NCI-H2029 (cell line): ENCODE measurements at regions not wholly inside any gene's neighbourhood (a gene's known extent, or its start where the extent isn't known, plus 50 kb on each side); places are given as distances from the start of the nearest gene placed in this dataset.
"Not testable (repeated sequence)": the region's sequence is repeated elsewhere in the genome, so short reads cannot be mapped to it uniquely, and the experiment has no call there.

ENCODE experiments used
- DNase-seq: peaks from one replicate; lab custom pipeline; 2025; lab: John Stamatoyannopoulos, UW

DNA sequence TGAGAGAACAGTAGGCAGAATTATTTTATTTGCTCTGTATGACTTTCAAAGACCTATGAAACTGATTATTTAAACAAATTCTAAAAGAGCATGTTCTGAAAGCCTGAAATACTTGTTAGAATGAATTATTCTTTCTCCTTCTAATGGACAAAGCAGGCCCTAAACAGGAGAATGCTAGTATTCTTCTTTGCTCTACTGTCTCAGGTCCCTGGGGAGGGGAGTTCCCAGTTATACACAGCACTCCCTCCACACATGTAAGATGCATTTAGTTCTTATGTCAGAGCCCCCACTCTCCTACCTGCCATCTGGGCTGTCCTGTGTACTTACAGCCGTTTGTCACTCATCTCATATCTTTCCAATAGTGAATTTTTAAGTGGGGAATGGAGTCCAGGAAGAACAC, 633.5 kb upstream of the ANKRD30A start:
- no peak for DNase-seq

DNA sequence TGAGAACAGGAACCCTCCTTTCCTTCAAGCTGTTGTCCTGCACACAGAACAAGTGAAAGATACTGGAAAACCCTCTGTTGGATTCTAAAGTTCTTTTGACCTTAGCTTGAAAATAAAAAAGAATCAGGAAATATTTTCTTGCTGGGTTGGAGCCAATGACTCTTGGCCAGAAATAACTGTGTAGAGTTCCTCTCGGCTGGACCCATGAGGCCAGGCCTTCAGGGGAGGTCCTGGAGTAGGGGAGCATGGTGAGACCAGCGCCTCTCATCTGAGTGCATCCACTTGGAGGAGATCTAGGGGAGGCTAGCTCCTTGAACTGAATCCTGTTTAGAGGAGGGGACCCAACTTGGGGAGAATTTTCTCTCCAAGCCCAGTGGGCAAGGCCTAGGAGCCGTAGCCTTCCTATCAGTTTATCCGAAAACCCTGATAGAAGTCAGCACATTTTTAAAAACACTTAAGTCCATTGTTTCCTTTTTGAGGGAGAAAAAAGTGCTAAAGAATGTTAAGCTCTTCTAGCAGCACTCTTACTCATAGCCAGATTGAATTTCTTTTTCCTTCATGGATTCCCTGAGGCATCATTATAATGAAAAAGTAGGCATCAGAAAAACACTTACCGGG, 635.7 kb upstream of the ANKRD30A start:
- no peak for DNase-seq

DNA sequence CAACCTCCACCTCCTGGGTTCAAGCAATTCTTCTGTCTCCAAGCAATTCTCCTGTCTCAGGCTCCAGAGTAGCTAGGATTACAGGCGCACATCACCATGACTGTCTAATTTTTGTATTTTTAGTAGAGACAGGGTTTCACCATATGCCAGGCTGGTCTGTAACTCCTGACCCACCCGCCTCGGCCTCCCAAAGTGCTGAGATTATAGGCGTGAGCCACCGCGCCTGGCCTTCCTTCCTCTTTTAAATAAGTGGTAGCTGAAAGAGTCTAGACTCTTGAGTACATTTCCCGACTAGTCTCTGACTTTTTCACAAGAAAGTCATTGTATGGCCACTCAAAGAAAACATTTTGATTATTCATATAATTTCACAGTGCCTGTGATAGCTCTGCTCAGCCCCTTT, 636.2 kb upstream of the ANKRD30A start:
- DNase-seq, result no peak

DNA sequence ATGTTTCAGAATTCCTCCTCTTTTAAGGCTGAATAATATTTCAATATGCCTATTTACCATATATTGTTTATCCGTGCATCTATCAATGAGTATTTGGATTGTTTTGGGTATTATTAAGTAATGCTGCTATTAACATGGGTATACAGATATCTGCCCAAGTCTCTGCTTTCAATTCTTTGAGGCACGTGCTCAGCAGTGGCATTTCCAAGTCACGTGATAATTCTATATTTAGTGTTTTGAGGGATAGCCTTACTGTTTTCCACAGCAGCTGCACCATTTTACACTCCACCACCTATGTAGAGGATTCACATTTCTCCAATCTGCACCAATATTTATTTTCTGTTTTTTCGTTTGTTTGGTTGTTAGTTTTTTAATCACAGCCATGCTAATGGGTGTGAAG, 636.8 kb upstream of the ANKRD30A start:
- no peak for DNase-seq

DNA sequence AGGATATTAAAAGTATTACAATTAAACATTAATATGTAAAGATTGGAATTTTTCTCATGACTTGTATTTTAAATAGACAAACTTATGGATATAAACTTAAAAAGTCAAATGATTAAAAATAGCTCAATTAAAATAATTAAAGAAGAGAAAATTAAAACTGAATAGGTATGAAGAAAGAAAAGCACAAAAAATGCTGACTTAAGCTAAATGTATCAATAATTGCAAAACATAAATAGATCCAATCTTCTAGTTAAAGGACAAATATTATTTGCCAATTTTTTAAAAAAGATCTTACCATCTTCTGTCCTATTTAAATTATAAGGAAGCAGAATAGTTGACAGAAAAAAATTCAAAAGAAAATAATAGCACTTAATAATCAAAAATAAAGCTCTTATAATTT, 646.3 kb upstream of the ANKRD30A start:
- no peak for DNase-seq

DNA sequence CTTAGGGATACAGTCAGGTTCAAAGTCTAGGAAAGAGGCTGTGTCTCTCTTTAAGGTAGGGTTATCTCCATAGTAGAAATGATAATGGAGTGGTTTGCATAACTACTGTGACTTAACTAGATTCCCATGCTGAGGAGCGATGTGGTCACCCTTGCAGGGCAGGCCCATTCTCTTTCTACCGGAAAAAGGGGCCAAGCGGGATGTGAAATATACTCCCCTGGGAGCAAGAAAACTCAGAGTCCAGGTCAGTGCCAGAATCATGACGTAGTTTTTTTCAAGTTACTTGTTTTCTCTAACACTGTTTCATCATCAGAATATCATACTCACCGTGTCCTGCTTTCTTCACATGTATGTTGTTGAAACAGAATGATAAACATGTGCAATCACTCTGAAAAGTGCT, 649.0 kb upstream of the ANKRD30A start:
- no peak for DNase-seq

DNA sequence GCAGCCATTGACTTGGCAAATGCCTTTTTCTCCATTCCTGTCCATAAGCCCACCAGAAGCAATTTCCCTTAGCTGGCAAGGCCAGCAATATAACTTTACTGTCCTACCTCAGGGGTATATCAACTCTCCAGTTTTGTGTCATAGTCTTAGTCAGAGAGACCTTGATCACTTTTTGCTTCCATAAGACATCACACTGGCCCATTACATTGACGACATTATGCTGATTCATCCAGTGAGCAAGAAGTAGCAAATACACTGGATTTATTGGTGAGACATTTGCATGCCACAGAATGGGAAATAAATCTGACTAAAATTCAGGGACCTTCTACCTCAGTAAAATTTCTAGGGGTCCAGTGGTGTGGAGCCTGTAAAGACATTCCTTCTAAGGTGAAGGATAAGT, 649.7 kb upstream of the ANKRD30A start:
- DNase-seq, result no peak

DNA sequence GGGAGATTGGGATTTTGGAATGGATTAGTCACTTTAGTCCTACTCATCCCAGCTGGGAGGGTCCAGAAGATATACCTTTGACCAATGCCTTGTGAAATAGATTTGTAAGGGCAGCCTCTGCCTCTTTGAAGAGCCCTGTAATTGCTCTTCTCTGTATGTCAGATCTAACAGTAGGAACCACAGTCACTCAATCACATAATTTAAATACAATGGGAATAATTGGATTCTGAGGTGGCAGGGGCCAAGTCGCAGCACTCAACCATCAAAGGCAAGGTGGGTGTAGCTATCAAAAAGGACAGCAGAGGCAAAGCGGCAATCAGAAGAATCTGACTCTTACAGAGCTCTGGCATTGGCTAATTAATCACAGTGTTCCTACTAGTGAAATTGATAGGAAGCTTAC, 650.9 kb upstream of the ANKRD30A start:
- no peak for DNase-seq

DNA sequence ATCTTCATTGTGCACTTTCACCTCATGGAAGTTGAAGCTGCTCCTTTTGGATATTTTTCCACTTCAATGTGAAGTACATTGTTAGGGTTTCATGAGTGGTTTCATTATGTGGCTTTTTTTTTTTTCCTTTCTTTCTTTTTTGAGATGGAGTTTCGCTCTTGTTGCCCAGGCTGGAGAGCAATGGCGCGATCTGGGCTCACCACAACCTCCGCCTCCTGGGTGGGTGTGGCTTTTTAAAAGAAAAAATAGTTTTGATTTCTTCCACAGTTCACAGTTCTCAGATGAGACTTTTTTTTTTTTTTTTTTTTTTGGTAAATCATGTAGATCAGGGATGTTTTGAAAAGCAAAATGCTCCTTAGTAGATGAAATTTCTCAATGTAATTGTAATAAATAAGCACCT, 652.3 kb upstream of the ANKRD30A start:
- no peak for DNase-seq

DNA sequence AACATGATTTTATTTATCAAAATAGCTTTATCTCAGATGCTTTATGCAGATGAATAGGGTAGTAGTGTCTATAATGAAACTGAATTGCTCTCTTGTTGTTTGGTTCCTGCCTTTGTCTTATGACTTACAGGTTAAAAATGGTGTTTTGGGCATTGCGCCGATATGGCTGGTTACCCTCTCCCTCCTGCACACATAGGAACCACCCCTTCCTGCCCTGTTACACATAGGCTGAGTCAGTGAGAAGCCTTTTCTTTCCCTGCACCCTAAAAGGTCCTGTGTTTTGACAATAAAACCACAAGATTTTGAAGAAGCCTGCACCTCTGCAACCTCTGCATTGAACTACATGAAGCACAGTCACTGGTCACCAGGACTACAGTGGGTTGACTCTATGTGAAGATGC, 655.8 kb upstream of the ANKRD30A start:
- DNase-seq, result no peak

DNA sequence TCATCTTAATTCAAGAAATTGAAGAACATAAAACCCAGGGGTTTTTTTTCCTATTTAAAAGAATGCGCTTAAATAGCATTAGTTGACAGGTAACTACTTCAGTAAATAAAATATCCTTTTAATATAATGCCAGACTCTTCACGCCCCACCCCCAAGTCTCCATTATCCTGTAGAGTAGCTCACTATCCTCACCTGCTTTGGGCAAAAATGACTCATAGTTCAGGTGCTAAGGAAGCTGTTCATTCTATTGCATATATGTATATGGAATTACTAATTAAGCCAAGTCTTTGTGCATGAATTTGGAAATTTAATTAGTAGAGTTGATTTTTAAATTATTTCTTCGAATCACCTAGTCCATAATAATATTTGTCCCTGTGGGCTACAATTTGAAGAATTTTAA, 656.8 kb upstream of the ANKRD30A start:
- DNase-seq, result no peak

DNA sequence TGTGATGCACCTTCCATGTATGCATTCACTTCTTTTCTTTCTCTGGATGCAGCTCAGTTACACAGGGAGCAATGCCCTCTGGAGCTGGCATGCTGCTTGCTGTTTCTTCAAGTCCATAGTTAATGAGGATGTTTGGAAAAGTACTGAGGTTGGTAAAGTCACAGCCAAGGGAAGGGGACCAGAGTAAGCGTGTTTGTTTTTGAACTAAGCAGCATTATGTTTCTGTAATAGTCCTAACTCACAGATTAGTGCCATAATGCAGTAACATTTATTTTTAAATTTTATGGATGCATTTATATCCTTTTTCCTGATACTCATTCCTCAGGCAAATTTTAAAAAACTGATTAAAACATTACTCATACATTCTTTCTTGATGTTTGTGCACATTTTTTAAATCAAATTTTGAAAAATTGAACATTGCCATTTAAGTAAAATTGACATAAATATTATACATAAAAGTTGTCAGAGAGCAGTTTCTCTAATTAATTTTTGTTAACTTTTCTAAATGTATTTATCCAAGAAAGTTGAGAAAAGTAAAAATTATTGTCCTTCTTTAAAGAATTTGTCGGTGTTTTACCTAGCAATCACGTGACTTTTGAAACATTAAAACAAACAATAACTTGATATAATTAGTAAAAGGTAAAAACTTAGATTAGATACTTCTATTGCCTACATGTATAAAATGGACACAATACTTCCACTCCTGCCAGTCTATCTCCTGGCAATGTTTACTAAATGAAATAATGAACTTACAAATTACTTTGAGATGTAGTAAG, 659.6 kb upstream of the ANKRD30A start:
- DNase-seq, result no peak

DNA sequence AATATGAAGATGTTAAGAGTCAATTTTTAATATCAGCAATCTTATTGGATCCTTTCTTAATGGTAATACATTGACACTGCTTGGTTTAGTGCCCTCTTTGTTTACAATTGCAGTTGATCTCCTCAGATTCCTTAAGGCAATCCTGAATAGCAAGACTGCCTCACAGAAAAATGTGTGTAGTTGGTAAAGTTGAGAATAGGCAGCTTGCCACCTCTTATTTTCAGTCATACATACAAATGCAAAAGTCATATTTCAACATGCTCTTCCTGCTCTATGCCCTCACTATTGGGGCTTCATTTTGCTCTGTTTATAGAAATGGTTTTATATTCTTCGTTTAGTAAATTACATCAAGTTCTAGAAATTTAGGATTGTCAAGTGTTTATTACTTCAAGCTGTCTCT, 661.1 kb upstream of the ANKRD30A start:
- no peak for DNase-seq

DNA sequence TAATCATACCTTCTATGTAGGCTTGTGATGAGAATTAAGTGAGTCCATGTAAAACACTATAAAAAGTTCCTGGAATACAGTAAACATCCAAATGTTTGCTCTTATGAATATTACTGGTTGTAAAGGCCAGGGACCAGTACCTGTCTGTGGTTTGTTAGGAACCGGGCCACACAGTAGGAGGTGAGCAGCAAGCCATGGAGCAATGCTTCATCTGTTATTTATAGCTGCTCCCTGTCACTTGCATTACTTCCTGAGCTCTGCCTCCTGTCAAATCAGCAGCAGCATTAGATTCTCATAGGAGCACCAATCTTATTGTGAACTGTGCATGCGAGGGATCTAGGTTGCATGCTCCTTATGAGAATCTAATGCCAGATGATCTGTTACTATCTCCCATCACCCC, 662.0 kb upstream of the ANKRD30A start:
- no peak for DNase-seq

DNA sequence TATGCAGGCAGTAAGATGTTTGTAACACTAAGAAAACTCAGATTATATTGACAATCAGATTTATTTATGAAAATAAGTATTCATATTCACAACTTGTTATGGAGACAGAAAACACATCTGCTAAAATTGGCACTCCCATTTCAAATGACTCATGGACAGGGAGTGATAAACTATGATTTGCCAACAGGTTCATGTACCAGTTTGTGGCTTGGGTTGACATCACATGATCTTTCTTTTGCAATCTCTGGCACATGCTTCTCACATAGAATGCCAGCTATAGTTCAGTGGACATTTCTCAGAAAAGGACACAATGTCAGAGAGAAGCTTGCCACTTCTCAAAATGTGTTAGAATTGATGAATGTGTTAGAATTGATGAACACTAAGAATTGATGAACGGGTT, 663.2 kb upstream of the ANKRD30A start:
- no peak for DNase-seq

DNA sequence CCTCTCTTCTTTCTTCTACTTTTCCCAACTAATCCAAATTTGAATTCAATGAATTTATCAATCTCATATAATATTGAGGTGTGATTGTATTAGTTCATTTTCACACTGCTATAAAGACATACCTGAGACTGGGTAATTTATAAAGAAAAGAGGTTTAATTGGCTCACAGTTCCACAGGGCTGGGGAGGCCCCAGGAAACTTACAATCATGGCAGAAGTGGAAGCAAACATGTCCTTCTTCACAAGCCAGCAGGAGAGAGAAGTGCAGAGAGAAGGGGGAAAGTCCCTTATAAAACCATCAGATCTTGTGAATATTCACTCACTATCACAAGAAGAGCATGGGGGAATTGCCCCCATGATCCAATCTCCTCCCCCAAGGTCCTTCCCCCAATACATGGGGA, 667.0 kb upstream of the ANKRD30A start:
- not testable (repeated sequence) for DNase-seq

DNA sequence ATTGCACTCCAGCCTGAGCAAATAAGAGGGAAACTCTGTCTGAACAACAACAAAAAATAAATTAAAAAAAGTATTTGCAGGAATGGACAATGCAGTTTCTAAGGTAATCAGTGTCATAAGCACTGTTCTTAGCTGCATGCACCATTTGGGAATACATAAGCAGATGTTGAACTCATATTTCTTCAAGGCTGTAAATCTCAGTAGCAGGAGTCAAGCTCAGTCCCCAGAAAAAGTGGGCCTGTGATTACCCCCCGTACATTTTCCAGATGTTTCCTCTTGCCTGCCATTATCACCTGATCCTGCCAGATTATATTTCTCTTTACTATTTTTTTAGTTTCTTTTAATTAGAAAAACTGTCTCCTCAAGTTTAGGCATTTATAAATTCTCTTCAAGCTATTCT, 667.6 kb upstream of the ANKRD30A start:
- DNase-seq, result no peak

DNA sequence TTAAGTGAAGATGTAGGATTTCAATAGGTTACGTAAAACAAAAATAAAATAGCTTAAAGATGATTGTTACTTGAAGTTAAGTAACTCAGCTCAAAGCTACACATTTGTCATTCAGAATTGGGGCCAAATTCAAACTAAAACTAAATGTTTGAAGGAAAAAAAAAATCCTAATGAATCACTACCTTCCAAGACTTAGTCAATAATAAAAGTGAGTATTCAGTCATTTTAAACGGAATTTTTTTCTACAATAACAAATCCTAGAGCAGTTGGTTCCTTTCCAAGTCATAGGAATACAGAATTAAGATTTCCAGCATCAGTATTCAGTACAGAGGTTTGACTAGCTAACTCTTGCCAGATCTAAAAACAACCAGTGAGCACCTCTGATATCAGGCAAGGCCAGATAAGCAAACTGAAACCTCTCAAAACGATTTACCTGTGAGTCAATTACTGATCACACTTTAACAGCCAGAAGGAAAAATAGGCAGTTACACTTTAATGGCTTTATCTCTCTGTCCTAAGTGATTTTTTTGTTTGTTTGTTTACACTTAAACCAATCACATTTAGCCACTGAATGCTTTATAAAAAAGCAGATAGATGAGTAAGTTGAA, 669.8 kb upstream of the ANKRD30A start:
- no peak for DNase-seq

DNA sequence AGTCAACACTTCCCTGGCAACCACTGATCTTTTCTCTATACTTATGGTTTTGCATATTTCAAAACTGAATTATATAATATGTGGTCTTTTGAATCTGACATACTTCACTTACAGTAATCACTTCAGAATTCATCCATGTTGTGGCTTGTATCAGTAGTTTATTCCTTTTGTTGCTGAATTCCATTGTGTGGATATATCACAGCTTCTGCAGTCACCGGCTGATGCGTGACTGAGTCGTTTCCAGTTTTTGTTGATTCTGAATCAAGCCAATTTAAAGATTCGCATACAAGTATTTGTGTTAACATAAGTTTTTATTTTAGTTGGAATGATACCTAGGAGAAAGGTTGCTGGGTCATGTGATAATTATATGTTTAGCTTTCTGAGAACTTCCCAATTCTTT, 672.5 kb upstream of the ANKRD30A start:
- DNase-seq, result no peak

DNA sequence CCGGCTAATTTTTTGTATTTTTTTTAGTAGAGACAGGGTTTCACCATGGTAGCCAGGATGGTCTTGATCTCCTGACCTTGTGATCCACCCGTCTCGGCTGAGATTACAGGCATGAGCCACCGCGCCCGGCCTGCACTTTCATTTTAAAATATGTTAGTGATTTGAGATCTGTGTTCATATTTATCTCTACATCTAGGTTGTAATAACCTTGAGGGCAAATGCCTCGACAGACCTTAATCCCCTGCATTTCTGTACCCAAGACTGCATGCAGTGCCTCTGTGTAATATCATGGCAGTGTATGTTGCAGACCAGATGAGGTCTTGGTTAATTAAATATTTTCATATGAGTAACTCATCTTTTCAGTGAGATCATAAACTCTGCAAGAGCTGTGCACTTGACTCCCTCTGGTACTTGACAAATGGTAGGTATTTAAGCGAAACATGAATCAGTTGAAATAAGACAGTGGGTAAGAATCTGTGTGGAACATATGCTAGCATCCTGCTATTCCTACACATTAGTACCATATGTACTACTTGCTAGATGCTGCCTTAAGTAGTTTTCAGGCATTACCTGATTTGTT, 673.9 kb upstream of the ANKRD30A start:
- no peak for DNase-seq

DNA sequence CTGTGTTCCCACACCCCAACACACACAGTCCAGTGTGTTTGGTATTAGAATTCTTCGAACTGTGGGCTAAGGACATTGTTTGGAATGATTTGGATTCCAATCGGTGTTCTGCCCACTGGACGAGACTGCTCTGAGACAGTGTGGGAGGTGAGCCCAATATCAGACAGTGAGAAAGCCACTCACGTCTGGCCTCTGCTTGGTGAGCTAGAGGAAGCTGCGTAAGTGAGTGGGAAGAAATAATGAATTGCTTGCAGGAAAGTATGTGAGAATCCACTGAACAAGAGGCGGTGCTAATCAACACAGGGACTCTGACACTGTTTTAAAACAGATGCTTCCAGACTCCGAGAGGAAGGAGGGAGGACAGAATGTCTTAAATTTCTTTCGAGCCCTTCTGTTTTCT, 675.0 kb upstream of the ANKRD30A start:
- DNase-seq, result no peak

DNA sequence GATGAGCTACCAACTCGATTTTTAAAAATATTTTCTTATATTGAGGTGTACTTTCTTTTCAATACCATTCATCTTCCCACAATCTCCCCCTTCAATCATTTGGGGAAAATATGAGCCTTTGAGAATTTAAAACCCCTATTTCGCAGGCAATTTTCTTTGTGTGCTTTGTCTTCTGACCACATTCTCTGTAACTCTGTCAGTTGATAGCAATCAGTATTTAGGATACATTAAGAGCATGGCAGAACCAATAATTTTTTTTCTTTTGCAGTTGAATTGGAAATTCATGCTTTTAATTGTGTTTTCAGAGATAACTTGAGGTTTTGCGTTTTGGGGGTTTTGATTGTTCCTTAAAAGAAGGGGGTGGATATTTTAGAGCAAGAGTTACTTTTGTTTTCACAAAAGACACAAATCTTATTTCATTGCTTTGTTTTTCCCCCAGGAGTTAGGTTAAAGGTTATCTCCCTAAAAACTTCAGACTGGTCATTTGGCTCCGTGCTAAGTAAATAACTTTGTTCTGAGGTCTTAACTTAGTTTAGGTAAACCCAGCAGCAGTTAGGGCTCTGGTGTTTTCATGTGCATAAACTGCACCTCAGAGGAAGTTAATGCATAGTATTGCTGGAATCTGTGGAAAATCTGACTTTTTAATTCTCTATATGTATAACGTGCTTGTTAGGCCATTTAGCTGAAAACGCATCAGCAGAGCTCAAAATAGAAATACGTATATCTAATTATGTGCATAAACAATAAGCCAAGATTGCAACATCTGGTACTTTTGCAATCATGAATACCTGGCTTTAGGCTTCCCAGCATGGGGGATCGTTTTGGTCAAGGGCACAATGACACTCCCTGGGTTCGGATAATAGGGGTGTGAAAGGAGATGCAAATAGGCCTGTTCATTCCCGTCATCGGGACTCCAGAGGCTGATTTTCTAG, 676.4 kb upstream of the ANKRD30A start:
- no peak for DNase-seq
